Sigmoid colon (tissue), 6 donors: ENCODE measurements at regions not wholly inside any gene's neighbourhood (a gene's known extent, or its start where the extent isn't known, plus 50 kb on each side); places are given as distances from the start of the nearest gene placed in this dataset.
"Not testable (repeated sequence)": the region's sequence is repeated elsewhere in the genome, so short reads cannot be mapped to it uniquely, and the experiment has no call there.

Source experiments
- DNase-seq: peaks from one replicate; pipeline ENCODE4 v3.0.0-alpha.2; 2019
- H3K27ac ChIP-seq, 4 donors: fragments of 200-600 bp; sonication (generic); one replicate each; pipeline ENCODE4 v1.5.1; 2016 to 2019; ENCODE audit warnings: mild to moderate bottlenecking in 1 of 4
- H3K27me3 ChIP-seq, 3 donors: fragments of 200-600 bp; sonication (generic); one replicate each; pipeline ENCODE4 v1.5.1; 2019; ENCODE audit warnings: mild to moderate bottlenecking in 1 of 3
- H3K36me3 ChIP-seq, 4 donors: fragments of 200-600 bp; sonication (generic); one replicate each; pipeline ENCODE4 v1.5.1; 2016 to 2019
- H3K4me1 ChIP-seq, 4 donors: fragments of 200-600 bp; sonication (generic); one replicate each; pipeline ENCODE4 v1.5.1; 2017 to 2019
- H3K4me3 ChIP-seq, 4 donors: fragments of 200-600 bp; sonication (generic); one replicate each; pipeline ENCODE4 v1.5.1; 2017 to 2019; ENCODE audit warnings: mild to moderate bottlenecking in 2 of 4, moderate library complexity in 1 of 4
- H3K9me3 ChIP-seq, 4 donors: fragments of 200-600 bp in 3 of 4; sonication (generic) in 3 of 4; one replicate each; pipeline versions ENCODE4 v1.5.1 to v1.6.1; 2013 to 2019
- EP300 ChIP-seq, 4 donors: sonication (generic); formaldehyde crosslinking; IDR thresholded peaks; one replicate each; pipeline ENCODE4 v1.6.1; 2017; ENCODE audit warnings: antibody characterized with exemption in 4 of 4
- POLR2A ChIP-seq, 2 donors: fragments of 450-650 bp; IDR thresholded peaks; one replicate each; pipeline ENCODE4 v1.6.1; 2016; ENCODE audit warnings: antibody characterized with exemption in 2 of 2, mild to moderate bottlenecking in 2 of 2, moderate library complexity in 2 of 2
- POLR2AphosphoS5 ChIP-seq, 4 donors: sonication (generic); formaldehyde crosslinking; IDR thresholded peaks; one replicate each; pipeline ENCODE4 v1.6.1; 2017; ENCODE audit warnings: antibody characterized with exemption in 4 of 4
- WGBS, 2 donors: extraction: QIAGEN DNeasy Blood & Tissue Kit; methylation state at CpG; one replicate each; pipeline ENCODE4 v1.1.7; 2013; 5-methylcytosine and 5-hydroxymethylcytosine counted together
- intact Hi-C: fragments of 100-400 bp; cut with DNase I; formaldehyde crosslinking; loops from one replicate; pipeline ENCODE4 v1.15.1; 2023
- TF ChIP-seq, protein P1 (sequence below), 4 experiments: fragments of 450-650 bp in 3 of 4; fragments of 200-600 bp in 1 of 4; IDR thresholded peaks; one replicate each; pipeline ENCODE4 v1.5.1; 2016 to 2019; ENCODE audit warnings: antibody characterized with exemption in 4 of 4, mild to moderate bottlenecking in 3 of 4, moderate library complexity in 2 of 4
- donor health status: healthy with polysubstance abuse.
- donor health status: healthy.

GRCh38 chr21:9763807-9764206, 757.6 kb upstream of the TPTE start:
- no peaks in the 10 kb centered on the region for H3K36me3 ChIP-seq
- TF ChIP-seq EP300 (IDR thresholded peaks at IDR 0.05) (no peak), POLR2A (IDR thresholded peaks at IDR 0.05) (no peak)
- 68 to 70% methylated on average over 4 of the region's 4 CpGs for WGBS, 2 donors
- H3K4me3 ChIP-seq, result no peak overlapping the region
- intact Hi-C loops, result no loop called here
- no peak overlapping the region for H3K27ac ChIP-seq
- H3K9me3 ChIP-seq, result peaks cover 0 to 37% (median 0%) of the 10 kb centered on the region in 4 donors
- peaks cover 0 to 21% (median 0%) of the 10 kb centered on the region in 3 donors for H3K27me3 ChIP-seq
- no peak for DNase-seq
- H3K4me1 ChIP-seq, result no peaks in the 10 kb centered on the region

GRCh38 chr21:9764294-9764693, 757.1 kb upstream of the TPTE start:
- Histone ChIP-seq H3K9me3 (peaks cover 0 to 37% (median 0%) of the 10 kb centered on the region in 4 donors), H3K27me3 (peaks cover 0 to 21% (median 0%) of the 10 kb centered on the region in 3 donors)
- H3K4me1 ChIP-seq, H3K27ac ChIP-seq, intact Hi-C loops, H3K36me3 ChIP-seq, H3K4me3 ChIP-seq, DNase-seq: not testable (repeated sequence)
- 76 to 79% methylated on average over 6 of the region's 6 CpGs for whole genome bisulfite sequencing, 2 donors

DNA sequence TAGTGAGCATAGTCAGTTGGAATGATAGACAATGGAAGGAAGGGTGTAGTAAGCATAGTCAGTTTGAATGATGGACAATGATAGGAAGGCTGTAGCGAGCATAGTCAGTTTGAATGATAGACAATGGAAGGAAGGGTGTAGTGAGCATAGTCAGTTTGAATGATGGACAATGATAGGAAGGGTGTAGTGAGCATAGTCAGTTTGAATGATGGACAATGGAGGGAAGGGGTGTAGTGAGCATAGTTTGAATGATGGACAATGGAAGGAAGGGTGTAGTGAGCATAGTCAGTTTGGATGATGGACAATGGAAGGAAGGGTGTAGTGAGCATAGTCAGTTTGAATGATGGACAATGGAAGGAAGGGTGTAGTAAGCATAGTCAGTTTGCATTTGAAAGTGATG, 755.8 kb upstream of the TPTE start:
- H3K27me3 ChIP-seq, result peaks cover 0 to 21% (median 0%) of the 10 kb centered on the region in 3 donors
- H3K4me1 ChIP-seq, intact Hi-C loops, DNase-seq, H3K27ac ChIP-seq, H3K4me3 ChIP-seq, H3K36me3 ChIP-seq: not testable (repeated sequence)
- peaks cover 0 to 39% (median 0%) of the 10 kb centered on the region in 4 donors for H3K9me3 ChIP-seq
- 36 to 47% methylated on average over 1 of the region's 1 CpG for WGBS, 2 donors

- not testable (repeated sequence) for H3K4me1 ChIP-seq, DNase-seq
Observed at GRCh38 chr21:9766890-9767591, 754.3 kb upstream of the TPTE start.

DNA sequence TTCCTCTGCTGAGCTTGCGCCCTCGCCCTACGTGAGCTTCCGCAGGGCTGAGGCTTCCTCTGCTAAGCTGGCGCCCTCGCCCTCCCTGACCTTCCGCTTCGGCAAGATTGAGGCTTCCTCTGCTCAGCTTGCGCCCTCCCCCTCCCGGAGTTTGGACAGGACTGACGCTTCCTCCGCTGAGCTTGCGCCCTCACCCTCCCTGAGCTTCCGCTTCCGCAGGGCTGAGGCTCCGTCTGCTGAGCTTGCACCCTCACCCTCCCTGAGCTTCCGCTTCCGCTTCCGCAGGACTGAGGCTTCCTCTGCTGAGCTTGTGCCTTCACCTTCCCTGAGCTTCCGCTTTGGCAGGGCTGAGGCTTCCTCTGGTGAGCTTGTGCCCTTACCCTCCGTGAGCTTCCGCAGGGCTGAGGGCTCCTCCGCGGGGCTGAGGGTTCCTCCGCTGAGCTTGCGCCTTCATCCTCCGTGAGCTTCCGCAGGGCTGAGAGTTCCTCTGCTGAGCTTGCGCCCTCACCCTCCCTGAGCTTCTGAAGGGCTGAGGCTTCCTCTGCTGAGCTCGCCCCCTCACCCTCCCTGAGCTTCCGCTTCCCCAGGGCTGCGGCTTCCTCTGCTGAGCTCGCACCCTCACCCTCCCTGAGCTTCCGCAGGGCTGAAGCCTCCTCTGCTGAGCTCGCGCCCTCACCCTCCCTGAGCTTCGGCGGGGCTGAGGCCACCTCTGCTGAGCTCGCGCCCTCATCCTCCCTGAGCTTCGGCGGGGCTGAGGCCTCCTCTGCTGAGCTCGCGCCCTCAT, 753.6 kb upstream of the TPTE start:
- 79 to 88% methylated on average over 44 of the region's 44 CpGs for WGBS, 2 donors
- H3K4me3 ChIP-seq, result no peak overlapping the region
- H3K27me3 ChIP-seq, result peaks cover 0 to 21% (median 0%) of the 10 kb centered on the region in 3 donors
- intact Hi-C loops, result no loop called here
- DNase-seq, result no peak
- no peaks in the 10 kb centered on the region for H3K4me1 ChIP-seq
- H3K9me3 ChIP-seq, result peaks cover 0 to 46% (median 0%) of the 10 kb centered on the region in 4 donors
- H3K27ac ChIP-seq, result no peak overlapping the region
- no peaks in the 10 kb centered on the region for H3K36me3 ChIP-seq
- TF ChIP-seq, protein P1, sequence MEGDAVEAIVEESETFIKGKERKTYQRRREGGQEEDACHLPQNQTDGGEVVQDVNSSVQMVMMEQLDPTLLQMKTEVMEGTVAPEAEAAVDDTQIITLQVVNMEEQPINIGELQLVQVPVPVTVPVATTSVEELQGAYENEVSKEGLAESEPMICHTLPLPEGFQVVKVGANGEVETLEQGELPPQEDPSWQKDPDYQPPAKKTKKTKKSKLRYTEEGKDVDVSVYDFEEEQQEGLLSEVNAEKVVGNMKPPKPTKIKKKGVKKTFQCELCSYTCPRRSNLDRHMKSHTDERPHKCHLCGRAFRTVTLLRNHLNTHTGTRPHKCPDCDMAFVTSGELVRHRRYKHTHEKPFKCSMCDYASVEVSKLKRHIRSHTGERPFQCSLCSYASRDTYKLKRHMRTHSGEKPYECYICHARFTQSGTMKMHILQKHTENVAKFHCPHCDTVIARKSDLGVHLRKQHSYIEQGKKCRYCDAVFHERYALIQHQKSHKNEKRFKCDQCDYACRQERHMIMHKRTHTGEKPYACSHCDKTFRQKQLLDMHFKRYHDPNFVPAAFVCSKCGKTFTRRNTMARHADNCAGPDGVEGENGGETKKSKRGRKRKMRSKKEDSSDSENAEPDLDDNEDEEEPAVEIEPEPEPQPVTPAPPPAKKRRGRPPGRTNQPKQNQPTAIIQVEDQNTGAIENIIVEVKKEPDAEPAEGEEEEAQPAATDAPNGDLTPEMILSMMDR (IDR thresholded peaks at IDR 0.05), result no peak
- no peak for TF ChIP-seq POLR2AphosphoS5 (IDR thresholded peaks at IDR 0.05)
- no peak for TF ChIP-seq POLR2A (IDR thresholded peaks at IDR 0.05)

More at GRCh38 chr21:9766890-9767591, 754.3 kb upstream of the TPTE start:
- H3K36me3 ChIP-seq, intact Hi-C loops, H3K27ac ChIP-seq, H3K4me3 ChIP-seq: not testable (repeated sequence)
- peaks cover 0 to 21% (median 0%) of the 10 kb centered on the region in 3 donors for H3K27me3 ChIP-seq
- H3K9me3 ChIP-seq, result peaks cover 0 to 40% (median 0%) of the 10 kb centered on the region in 4 donors
- WGBS, 2 donors, result 81 to 88% methylated on average over 19 of the region's 19 CpGs

GRCh38 chr21:9768376-9769130, 752.8 kb upstream of the TPTE start:
- H3K4me1 ChIP-seq, H3K4me3 ChIP-seq, DNase-seq, H3K36me3 ChIP-seq, intact Hi-C loops, H3K27ac ChIP-seq: not testable (repeated sequence)
- H3K27me3 ChIP-seq, result peaks cover 0 to 21% (median 0%) of the 10 kb centered on the region in 3 donors
- 85 to 91% methylated on average over 21 of the region's 21 CpGs for WGBS, 2 donors
- peaks cover 0 to 44% (median 0%) of the 10 kb centered on the region in 4 donors for H3K9me3 ChIP-seq

DNA sequence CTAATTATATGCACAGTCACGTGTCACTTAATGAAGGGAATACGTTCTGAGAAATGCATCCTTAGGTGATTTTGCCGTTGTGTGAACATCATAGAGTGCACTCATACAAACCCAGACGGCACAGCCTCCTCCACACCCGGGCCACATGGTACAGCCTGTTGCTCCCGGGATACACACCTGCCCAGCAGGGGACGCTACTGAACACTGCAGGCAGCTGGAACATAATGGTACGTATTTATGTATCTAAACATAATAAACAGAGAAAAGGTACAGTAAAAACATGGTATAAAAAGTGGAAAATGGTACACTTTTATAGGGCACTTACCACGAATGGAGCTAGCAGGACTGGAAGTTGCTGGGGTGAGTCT, 752.3 kb upstream of the TPTE start:
- DNase-seq, H3K4me1 ChIP-seq, H3K36me3 ChIP-seq, H3K4me3 ChIP-seq, H3K27ac ChIP-seq, intact Hi-C loops: not testable (repeated sequence)
- WGBS, 2 donors, result 81 to 85% methylated on average over 9 of the region's 9 CpGs
- H3K9me3 ChIP-seq, result peaks cover 0 to 42% (median 0%) of the 10 kb centered on the region in 4 donors
- peaks cover 0 to 16% (median 0%) of the 10 kb centered on the region in 3 donors for H3K27me3 ChIP-seq

DNA sequence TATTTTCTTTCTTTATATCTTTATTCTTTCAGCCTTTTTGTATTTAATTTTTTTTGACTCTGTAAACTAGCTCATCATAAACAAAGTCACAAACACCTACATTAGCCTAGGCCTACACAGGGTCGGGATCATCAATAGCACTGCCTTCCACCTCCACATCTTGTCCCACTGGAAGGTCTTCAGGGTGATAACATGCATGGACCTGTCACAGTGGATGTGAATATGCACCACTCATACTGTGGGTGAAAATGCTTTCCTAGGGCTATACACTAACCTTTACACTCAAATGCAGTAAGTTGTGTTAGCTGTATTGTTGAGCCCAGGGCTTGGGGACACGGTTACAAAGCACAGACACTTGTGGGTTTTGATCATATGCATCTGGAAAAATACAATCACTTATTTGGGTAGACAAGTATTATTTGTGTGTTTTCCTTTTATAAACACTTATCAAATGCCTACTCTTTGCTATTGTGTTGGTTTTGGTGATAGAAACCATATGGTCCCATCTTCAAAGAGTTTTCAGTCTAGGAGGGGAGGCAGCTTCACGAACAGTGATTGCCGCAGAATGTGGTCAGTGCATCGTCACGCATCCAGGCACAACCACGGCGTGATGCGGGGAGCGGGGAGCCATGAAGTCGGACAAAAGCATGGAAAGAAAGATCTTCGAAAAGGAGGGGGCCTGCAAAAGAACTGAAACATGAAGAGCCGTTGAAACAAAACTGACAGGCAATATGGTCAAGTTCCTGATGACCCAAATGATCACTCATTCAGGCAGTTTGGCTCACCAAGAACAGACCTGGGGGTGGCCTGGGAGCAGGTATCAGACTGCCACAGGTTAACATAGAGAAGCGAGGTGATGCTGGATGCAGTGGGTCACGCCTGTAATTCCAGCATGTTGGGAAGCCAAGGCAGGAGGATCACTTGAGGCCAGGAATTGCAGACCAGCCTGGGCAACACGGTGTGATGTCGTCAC, 751.4 kb upstream of the TPTE start:
- H3K4me1 ChIP-seq, H3K27ac ChIP-seq, H3K4me3 ChIP-seq, DNase-seq, intact Hi-C loops, H3K36me3 ChIP-seq: not testable (repeated sequence)
- 77 to 80% methylated on average over 17 of the region's 17 CpGs for WGBS, 2 donors
- peaks cover 0 to 48% (median 0%) of the 10 kb centered on the region in 4 donors for H3K9me3 ChIP-seq
- peaks cover 0 to 17% (median 0%) of the 10 kb centered on the region in 3 donors for H3K27me3 ChIP-seq

DNA sequence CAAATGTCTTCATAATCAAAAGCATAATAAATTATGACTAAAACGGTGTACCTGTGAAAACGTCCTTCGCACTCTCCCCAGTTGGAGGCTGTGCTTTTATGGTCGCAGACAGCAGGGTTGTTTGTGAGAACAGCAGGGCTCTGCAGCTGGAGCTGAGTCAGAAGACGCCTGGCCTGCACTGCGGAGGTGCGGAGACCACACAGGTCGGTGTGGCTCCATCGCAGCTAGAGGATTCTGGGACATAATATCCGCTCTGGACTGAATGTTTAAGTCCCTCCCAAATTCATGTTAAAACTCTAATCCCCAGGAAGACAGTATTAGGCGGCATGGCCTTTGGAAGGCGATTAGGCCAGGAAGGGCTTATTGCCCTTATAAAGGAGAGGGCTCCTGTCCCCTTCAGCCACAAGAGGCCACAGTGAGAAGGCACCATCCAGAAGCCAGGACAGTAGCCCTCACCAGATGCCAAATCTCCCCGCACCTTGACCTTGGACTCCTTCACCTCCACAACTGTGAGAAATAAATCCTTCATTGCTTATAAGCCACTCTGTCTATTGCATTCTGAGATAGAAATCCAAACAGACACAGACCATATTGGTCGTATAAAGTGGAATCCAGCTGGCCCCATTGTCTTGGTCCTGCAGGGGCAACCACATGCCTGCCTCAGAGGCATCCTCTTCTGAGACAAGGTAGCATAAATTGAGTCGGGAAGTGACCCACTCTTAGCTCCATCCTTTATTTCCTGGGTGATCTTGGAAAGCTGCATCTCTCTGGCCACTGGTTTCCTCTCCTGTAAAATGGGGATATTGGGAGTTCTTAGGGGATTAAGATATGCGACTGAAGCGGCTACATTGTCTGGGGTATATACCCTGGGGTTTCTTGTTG, 749.7 kb upstream of the TPTE start:
- H3K4me3 ChIP-seq, H3K27ac ChIP-seq, DNase-seq, intact Hi-C loops, H3K4me1 ChIP-seq, H3K36me3 ChIP-seq: not testable (repeated sequence)
- WGBS, 2 donors, result 74 to 77% methylated on average over 17 of the region's 17 CpGs
- Histone ChIP-seq H3K27me3 (peaks cover 0 to 17% (median 0%) of the 10 kb centered on the region in 3 donors), H3K9me3 (peaks cover 0 to 58% (median 0%) of the 10 kb centered on the region in 4 donors)
